Testis (tissue), 2 donors: ENCODE measurements at regions not wholly inside any gene's neighbourhood (a gene's known extent, or its start where the extent isn't known, plus 50 kb on each side); places are given as distances from the start of the nearest gene placed in this dataset.

Source experiments
- DNase-seq: peaks from one replicate; pipeline ENCODE4 v3.0.0-alpha.2; 2019
- H3K27ac ChIP-seq, 2 donors: fragments of 200-600 bp; sonication (generic); one replicate each; pipeline ENCODE4 v1.5.1; 2019
- H3K27me3 ChIP-seq: fragments of 200-600 bp; sonication (generic); one replicate; pipeline ENCODE4 v1.5.1; 2019
- H3K36me3 ChIP-seq: fragments of 200-600 bp; sonication (generic); one replicate; pipeline ENCODE4 v1.5.1; 2017; ENCODE audit warnings: low read depth; ENCODE audit errors: missing control alignments
- H3K4me1 ChIP-seq: fragments of 200-600 bp; sonication (generic); one replicate; pipeline ENCODE4 v1.5.1; 2019
- H3K4me3 ChIP-seq, 2 donors: fragments of 200-600 bp; sonication (generic); one replicate each; pipeline ENCODE4 v1.5.1; 2017 to 2019
- H3K9me3 ChIP-seq: fragments of 200-600 bp; sonication (generic); one replicate; pipeline ENCODE4 v1.5.1; 2017
- POLR2A ChIP-seq: fragments of 450-650 bp; IDR thresholded peaks from one replicate; pipeline ENCODE4 v1.6.1; 2017; ENCODE audit warnings: antibody characterized with exemption, mild to moderate bottlenecking, moderate library complexity
- WGBS, 2 donors: methylation state at CpG; one replicate each; pipeline ENCODE4 v1.1.5; 2018; 5-methylcytosine and 5-hydroxymethylcytosine counted together
- intact Hi-C: fragments of 100-400 bp; cut with DNase I; formaldehyde crosslinking; loops from one replicate; pipeline ENCODE4 v1.15.1; 2023; ENCODE audit warnings: low total_unique reads
- TF ChIP-seq, protein P1 (sequence below), 3 experiments: fragments of 450-650 bp in 2 of 3; fragments of 200-600 bp in 1 of 3; sonication (generic) in 1 of 3; IDR thresholded peaks; one replicate each; pipeline ENCODE4 v1.5.1; 2016 to 2019; ENCODE audit warnings: antibody characterized with exemption in 3 of 3, mild to moderate bottlenecking in 2 of 3, moderate library complexity in 1 of 3

DNA sequence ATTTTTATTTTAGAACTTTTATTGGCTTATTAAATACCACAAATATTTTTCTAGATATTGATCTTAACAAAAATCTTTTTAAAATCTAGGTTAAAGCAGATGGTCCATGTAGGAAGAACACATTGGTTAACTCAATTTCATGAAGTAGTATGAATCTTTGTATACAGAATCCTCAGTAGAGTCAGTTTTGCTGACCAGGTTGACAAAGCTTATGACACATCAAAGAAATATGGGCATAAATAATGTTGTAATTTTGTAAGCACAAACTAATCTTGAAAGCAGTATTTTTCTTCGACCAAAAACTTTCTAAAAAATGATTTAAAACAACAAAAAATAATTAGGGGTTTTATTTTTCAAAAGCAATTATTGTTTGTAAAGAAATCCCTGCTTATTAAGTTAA, 479.3 kb upstream of the PCDH10 start:
- TF ChIP-seq, protein P1, sequence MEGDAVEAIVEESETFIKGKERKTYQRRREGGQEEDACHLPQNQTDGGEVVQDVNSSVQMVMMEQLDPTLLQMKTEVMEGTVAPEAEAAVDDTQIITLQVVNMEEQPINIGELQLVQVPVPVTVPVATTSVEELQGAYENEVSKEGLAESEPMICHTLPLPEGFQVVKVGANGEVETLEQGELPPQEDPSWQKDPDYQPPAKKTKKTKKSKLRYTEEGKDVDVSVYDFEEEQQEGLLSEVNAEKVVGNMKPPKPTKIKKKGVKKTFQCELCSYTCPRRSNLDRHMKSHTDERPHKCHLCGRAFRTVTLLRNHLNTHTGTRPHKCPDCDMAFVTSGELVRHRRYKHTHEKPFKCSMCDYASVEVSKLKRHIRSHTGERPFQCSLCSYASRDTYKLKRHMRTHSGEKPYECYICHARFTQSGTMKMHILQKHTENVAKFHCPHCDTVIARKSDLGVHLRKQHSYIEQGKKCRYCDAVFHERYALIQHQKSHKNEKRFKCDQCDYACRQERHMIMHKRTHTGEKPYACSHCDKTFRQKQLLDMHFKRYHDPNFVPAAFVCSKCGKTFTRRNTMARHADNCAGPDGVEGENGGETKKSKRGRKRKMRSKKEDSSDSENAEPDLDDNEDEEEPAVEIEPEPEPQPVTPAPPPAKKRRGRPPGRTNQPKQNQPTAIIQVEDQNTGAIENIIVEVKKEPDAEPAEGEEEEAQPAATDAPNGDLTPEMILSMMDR (IDR thresholded peaks at IDR 0.05): no peak
- no peak for TF ChIP-seq POLR2A
- no peak overlapping the region for H3K4me3 ChIP-seq
- H3K27me3 ChIP-seq: no peaks in the 10 kb centered on the region
- no peak overlapping the region for H3K27ac ChIP-seq
- 0 to 2% methylated on average over 1 of the region's 1 CpG for WGBS, 2 donors
- H3K4me1 ChIP-seq: no peaks in the 10 kb centered on the region
- intact Hi-C loops: no loop called here
- no peaks in the 10 kb centered on the region for H3K36me3 ChIP-seq
- no peak for DNase-seq
- H3K9me3 ChIP-seq: no peaks in the 10 kb centered on the region

DNA sequence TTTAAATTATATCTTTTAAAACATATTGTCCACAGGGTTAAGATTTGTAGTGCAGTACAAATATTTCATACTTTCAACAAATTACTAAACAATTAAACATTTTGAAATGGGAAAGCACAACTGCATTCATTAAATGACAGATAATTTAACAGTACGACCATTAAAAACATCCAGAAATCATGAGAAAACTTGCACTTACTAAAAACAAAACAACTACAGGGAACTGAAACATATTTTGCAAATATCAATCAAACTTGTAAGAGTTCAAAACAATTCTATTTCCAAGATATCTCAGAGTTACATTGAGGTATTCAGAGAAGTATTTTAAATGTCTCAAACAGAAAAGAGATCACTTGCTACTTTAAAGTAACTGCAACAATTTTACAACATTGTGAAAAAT, 478.5 kb upstream of the PCDH10 start:
- 74 to 80% methylated on average over 1 of the region's 1 CpG for WGBS, 2 donors
- intact Hi-C loops: no loop called here
- Histone ChIP-seq H3K4me3 (no peak overlapping the region), H3K36me3 (no peaks in the 10 kb centered on the region), H3K4me1 (no peaks in the 10 kb centered on the region), H3K9me3 (no peaks in the 10 kb centered on the region), H3K27ac (no peak overlapping the region), H3K27me3 (no peaks in the 10 kb centered on the region)
- DNase-seq: no peak
- TF ChIP-seq POLR2A: no peak
- TF ChIP-seq, protein P1 (IDR thresholded peaks at IDR 0.05): no peak

DNA sequence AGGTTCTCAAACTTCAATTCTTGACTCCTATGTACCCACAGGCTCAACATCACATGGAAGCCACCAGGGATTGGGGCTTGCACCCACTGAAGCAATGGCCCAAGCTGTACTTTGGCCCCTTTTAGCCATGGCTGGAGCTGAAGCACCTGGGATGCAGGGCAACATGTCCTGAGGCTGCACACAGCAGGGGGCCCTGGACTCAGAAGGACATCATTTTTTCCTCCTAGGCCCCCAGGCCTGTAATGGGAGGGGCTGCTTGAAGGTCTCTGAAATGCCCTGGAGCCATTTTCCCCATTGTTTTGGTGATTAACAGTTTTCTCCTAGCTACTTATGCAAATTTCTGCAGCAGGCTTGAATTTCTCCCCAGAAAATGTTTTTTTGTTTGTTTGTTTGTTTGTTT, 465.1 kb upstream of the PCDH10 start:
- Histone ChIP-seq H3K27ac (no peak overlapping the region), H3K36me3 (no peaks in the 10 kb centered on the region), H3K4me3 (no peak overlapping the region), H3K9me3 (no peaks in the 10 kb centered on the region), H3K27me3 (no peaks in the 10 kb centered on the region), H3K4me1 (no peaks in the 10 kb centered on the region)
- intact Hi-C loops: no loop called here
- no peak for DNase-seq
- TF ChIP-seq, protein P1 (IDR thresholded peaks at IDR 0.05): no peak
- TF ChIP-seq POLR2A: no peak

DNA sequence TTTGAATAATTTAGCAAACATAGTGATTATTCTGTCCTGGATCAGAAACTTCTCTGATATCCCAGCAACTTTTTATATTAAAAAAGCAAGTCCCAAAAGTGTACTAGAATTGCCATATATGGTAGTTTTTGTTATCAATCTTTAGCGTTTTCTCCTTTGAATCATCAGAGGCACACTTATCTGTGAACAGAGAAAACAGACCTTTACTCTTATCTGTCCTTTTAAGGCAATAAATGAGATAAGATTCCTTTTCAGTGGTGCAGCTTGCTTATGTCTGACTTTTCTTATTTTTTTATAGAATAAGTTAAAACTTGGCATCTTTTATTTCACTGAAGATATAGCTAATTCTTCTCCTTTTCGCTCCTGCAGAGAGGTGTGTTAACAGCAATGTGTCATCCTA, 458.1 kb upstream of the PCDH10 start:
- intact Hi-C loops: no loop called here
- no peak for DNase-seq
- Histone ChIP-seq H3K27me3 (no peaks in the 10 kb centered on the region), H3K36me3 (no peaks in the 10 kb centered on the region), H3K9me3 (no peaks in the 10 kb centered on the region), H3K4me1 (no peaks in the 10 kb centered on the region), H3K4me3 (no peak overlapping the region), H3K27ac (no peak overlapping the region)
- no peak for TF ChIP-seq POLR2A
- TF ChIP-seq, protein P1 (IDR thresholded peaks at IDR 0.05): no peak
- WGBS, 2 donors: 43 to 49% methylated on average over 2 of the region's 2 CpGs

DNA sequence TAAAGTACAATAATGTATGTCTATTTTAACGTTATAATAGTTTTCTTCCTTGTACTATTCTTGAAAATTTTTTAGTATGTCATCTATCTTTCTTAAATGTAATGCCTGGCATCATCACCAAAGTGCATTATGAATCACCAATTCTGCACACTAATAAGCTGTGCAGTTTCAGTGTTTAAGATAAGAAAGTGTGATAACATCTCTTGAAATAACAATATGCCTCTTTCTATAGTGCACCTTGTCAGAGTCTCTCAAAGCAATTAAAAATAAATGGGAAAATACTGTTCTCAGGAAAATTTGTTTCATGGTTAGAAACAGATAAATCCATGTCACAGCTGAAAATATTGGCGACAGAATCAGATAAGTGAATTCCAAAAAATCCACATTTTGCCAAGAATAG, 457.4 kb upstream of the PCDH10 start:
- Histone ChIP-seq H3K4me1 (no peaks in the 10 kb centered on the region), H3K4me3 (no peak overlapping the region), H3K9me3 (no peaks in the 10 kb centered on the region), H3K27ac (no peak overlapping the region), H3K27me3 (no peaks in the 10 kb centered on the region), H3K36me3 (no peaks in the 10 kb centered on the region)
- 26 to 31% methylated on average over 2 of the region's 2 CpGs for WGBS, 2 donors
- no peak for TF ChIP-seq POLR2A
- TF ChIP-seq, protein P1 (IDR thresholded peaks at IDR 0.05): no peak
- DNase-seq: no peak
- intact Hi-C loops: no loop called here
